A172 (cell line): ENCODE measurements at regions not wholly inside any gene's neighbourhood (a gene's known extent, or its start where the extent isn't known, plus 50 kb on each side); places are given as distances from the start of the nearest gene placed in this dataset.

Source experiments
- DNase-seq: peaks from one replicate; pipeline ENCODE4 v3.0.0-alpha.2; 2015; ENCODE audit warnings: low spot score

DNA sequence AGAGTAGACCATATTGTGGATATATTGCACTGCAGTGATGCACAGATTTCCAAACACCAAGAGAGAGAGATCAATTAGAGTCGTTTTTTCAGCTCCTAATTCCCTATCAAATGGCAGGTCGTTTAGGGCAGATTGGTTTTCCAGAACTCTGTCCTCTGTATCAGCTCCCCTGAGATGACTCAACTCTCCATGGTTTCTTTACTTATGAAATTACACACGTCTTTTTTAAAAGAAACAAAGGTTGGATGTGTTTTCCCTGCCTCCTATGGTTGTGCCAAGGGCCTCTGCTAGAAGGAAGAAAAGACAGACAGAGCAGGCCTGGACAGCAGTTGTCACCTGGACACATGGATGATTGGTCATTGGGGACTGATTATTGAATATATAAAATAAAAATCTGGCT, 478.1 kb upstream of the NBEA start:
- DNase-seq = no peak

DNA sequence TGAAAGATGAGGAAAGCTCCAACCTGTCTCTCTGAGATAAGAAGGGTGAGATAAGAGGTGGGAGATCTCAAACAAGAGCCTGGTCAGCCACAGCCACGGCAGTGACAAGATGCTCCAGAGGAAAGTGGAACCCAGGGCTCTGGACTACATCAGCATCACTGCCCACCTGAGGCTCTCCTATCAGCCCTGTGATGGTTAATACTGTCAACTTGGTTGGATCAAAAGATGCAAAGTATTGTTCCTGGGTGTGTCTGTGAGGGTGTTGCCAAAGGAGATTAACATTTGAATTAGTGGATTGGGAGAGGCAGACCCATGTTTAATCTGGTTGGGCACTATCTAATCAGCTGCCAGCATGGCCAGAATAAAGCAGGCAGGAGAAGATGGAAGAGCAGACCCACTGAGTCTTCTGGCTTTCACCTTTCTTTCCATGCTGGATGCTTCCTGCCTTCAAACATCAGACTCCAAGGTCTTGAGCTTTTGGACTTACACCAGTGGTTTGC, 476.6 kb upstream of the NBEA start:
- no peak for DNase-seq

DNA sequence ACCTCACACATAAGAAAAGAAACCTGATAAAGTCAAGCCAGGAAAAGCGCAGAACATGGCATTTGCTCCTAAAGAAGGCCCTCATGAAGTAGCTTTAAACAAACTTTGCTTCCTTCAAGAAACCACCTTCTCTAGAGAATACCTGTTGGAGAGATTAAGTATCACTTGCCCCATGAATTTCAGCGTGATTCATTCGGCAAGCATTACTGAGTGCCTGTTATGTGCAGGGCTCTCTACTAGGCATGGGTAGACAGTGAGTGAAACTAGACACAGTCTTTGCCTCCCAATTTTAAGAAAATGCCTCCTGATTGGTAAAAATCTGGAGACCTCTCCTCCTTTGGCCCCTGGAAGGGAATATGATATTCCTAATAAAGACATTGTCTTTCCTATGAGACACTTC, 475.8 kb upstream of the NBEA start:
- DNase-seq = no peak

DNA sequence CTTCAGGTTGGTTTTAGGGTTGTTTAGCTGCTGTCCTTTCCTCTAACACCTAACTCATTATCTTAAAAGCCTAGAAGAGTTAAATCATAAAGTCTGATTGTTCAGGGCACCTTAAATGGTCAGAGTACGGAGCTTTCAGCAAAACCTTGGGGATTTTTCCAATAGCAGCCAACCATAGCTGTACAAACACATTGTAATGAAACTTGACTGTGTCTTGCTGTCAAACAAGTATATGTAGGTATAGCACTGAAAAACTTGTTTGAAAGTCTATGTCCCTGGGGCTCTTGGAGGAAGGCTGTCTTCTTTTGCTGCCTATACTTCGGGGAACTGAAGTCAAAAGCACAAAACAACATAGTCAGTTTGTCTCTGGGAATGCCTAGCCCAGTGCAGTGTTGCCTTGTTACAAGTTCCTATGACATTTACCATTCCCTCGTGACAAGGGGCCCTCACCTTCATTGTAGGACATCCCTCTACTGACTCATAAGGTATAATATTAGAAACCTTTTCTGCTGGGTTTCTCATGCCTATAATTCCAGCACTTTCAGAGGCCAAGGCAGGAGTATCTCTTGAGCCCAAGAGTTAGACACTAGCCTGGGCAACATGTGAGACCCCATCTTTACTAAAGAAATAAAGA, 474.5 kb upstream of the NBEA start:
- DNase-seq = no peak

DNA sequence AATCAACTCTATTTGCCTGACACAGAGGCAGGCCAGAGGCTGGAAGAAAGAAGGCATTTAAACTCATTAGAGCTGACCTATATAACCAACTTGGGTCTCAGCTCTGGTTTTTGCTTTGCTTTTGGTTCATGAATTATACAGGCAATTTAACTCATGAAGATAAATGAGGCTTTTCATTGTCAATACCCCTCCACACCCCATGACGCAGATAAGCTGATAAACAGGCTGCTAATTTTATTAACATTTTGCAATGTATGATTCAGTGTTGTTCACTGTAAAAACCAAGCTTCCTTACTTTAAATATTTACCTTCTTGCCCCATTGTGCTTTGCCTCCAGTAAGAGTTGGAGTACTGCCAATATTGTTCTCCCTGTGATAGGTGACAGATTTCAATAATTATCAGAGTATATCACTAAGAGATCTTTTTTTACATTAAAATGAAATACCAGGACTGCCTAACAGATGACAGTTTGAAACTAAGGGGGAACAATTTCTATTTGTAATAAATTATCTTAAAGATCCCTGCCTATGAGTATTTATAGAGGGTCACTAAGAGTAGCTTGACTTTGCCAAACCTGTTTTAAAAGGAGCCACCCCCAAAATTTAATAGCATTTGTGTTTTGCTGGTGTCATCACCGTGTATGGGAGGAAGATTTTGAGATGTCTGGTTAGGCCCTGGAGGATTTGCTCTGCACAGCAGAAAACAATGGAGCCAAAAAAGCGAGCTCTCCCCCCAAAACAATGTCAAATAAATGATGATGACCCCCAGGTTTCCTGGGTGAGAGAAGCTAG, 472.7 kb upstream of the NBEA start:
- no peak for DNase-seq

DNA sequence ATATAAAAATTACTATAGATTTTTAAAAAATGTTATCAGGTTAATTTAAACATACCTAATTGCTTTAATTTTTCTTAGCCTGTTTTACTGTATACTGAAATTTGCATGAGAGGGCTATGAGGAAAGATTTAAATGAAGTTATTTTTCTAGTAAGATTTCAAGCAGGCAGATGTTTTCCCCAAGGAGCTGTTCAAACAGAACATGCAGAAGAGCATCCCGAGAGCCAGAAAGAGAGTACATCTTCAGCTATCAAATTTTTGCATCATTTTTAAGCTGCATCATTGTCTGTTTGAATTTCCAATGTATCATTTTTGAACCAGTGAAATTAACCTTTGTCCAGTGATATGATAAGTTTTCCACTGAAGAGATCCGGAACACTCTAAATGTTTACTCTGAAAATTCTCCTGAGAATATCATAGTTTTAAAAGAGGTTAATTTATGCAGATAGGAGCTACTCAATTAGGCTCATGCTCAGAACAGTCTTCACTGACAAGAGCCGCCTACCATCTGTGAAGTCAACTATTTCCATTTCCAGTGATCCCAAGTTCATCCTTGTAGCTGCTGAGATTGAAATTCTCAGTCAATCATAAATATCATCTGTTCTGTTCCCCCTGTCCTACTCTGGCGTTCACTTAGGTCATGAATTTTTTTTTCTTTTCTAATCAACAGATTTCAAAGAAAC, 467.7 kb upstream of the NBEA start:
- DNase-seq = no peak

DNA sequence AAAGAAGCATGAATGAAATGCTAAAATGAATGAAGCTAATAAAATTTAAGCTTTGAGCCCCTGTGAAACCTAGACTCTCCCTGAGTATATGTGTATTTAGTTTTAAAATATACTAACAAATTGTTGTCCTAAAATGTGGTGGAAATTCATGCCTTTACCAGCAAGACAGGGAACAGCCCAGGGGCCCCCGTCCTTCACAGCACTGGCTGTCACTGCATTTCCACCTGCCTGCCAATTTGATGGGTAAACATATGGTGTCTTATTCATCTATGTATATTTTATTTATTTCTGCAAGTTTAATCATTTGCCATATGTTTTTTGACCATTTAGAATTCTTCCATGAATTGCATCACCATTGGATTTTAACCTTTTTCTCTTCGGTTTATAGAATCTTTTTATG, 463.7 kb upstream of the NBEA start:
- no peak for DNase-seq

DNA sequence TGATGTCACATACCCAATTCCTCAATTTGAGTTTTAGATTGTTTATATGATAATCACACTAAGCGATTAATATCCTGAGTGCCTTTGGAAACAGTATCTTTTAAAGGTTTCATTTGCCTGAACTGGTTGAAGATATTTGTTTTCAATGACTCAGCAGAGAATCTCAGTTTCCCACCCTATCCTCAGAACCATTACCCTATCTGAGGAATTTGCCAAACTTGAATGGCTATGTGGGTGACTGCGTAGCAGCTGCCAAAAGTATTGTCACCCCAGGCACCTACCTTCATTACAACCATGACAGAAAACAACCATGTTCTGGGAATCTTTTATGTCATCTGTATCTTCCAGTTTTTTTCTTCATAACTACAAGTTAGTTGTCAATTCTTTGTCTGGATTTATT, 440.1 kb upstream of the NBEA start:
- DNase-seq = no peak

DNA sequence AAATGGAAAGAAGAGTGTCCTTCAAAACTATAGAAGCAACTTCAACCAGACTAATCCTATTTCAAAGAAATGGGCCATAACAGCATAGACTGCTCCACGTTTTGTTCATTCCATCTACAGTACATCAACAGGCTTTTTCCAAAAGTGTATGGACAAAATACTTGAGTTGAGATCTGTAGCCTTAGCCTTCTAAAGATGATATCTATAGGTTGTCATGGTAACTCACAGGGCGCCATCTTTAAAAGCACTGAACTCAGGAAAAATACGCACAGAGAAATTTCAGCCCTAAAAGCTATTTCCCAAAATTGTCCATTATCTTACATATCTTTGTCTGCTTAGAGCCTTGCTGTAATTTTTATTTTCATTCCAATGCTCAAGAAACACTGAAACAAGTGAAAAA, 439.4 kb upstream of the NBEA start:
- no peak for DNase-seq

DNA sequence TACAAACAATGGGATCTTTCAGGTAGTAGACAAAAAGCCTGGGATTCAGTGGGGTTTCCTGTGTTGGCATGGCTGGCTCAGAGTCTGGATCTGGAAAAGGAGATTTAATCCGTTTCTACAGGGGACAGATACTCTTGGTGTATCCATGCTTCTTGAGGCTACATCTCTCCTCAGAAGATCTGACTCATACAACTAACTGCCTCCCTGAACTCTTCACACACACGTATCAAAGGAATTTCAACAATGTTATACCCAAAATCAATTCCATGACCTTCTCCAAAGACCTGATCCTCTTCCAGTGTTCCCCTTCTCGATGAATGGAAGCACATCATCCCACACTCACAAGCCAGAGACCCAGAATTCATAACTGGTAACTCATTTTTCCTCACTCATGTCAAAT, 435.3 kb upstream of the NBEA start:
- DNase-seq = no peak

DNA sequence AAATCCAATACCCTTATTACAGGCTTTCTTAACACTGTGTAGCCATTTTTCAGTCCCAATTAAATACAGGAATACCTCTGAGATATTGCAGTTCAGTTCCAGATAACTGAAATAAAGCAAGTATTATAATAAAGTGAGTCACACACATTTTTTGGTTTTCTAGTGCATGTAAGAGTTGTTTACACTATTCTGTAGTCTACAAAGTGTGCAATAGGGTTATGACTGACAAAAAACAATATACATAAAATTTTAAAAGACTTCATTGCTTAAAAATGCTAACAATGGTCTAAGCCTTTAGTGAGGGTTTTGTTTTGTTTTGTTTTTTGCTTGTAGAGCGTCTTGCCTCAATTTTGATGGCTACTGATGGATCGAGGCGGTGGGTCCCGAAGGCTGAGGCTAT, 434.4 kb upstream of the NBEA start:
- no peak for DNase-seq

DNA sequence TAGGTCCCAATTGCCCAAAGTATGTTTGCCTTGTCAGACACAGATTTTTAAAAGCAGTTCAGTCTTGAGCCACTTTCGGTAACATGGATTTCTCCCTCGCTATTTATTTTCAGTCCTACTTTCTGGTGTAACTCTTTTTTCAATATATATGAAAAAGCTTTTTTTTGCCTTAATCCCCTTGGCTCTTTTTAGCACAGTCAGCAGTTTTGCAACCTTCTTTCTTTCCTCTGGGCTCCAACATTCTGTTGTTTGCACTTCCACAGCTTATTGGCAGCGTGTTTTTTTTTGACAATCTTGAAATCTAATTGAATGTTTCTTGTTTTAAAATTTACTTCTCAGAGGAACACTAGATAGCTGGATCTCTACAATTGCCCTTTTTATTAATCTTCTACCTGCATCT, 429.3 kb upstream of the NBEA start:
- DNase-seq = no peak

DNA sequence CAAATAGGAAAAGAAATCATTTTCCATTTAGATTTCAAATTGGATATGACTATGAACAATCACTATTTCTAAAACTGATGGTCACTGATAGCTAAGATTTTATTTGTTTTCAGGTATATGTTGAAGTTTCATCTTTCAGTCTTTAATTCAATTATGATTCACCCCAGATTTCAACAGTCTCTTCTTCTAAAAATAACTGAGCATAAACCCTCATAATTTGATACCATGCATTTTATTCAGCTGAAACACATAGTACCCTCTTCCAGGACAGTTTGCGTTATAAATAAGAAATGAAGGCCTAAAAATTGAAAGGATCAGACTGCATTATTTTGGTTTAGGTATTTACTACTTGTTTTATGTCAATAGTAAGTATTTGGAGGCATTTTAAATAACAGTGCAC, 428.5 kb upstream of the NBEA start:
- no peak for DNase-seq

DNA sequence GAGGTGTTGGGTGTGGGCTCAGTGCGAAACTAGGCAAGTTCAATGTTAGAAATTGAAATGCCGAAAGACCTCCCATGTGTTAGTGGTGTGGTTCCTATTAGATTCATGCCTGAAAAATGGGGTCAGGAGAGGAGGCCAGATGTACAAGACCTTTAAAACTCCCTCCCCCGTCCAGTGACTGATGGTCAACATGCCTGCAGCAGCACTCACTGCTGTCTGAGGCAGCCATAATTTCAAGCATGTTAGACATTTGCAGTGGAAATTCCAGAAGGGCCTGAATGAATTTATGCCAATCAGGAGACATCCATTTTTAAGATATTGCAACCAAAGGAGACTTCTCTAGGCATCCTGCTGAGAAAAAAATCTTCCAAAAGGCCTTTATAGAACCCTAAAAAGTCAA, 426.9 kb upstream of the NBEA start:
- DNase-seq = no peak

DNA sequence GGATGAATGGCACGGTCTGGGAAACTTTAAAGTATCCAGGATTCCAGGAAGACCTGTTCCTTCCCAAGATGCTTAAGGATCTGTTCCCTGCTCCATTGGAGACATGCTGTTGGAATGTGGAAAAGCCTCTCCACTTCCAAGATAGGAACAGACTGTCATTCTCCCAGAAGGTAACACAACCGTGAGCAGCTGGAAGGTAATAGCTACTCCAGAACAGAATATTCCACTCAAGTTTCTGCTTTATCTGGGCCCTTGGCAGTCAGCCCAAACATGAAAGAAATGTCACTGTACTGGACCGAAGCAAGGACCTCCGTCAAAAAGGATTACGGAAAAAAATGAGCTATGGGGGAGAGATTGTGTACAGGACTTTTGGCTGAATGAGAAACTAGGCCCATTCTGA, 420.9 kb upstream of the NBEA start:
- DNase-seq = no peak

DNA sequence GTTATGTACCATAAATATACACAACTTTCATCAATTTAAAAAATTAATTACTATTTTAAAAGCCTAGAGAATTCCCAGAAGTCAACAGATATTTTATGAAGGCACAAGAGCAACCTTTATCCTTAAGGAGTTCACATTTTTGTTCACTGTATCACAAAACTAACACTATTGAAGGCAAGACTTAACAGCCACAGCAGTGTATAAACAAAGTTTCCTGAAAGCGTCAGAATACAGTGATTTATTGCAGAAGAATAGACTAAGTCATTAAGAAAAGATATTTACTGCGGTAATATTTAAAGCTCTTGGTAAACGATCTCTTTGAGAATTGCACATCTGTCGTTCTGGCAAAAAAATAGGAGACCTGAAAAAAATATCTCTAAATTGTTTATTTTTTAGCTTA, 419.3 kb upstream of the NBEA start:
- DNase-seq = peak; percentile 45

DNA sequence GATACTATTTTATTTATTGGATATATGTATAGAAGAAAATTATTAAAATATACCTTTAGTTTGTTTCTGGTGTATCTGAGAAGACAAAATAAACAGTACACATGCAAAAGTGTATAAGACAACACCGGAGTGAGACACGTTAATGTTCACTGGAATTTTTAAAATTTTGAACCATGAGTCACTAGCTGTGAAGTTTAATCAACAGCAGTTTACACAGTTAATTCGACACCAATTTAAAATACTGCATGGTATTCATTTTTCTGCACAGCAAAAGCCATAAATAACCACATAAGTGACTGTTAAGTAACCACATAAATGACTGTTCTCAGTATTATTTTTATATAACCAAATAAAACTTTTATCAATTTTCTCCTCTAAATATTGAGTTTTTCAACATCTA, 418.7 kb upstream of the NBEA start:
- DNase-seq = peak; percentile 40

DNA sequence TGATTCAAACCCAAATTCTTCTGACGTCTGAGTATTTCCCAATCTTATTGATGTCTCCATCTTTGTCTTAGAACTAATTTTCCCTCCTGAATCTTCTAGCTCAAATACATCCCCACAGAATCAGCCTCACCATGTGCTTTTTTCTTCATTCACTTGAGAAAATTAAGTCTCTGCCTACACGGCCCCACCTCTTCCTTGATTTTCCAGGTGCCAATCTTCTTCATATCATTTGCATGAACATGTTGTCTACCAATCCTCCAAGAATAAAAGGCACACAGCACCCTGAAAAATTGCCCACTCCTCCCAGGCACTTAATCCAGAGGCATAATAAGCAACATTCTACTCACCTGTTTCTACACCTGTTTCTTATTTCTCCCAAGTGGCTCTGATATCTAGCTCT, 408.1 kb upstream of the NBEA start:
- DNase-seq = no peak

DNA sequence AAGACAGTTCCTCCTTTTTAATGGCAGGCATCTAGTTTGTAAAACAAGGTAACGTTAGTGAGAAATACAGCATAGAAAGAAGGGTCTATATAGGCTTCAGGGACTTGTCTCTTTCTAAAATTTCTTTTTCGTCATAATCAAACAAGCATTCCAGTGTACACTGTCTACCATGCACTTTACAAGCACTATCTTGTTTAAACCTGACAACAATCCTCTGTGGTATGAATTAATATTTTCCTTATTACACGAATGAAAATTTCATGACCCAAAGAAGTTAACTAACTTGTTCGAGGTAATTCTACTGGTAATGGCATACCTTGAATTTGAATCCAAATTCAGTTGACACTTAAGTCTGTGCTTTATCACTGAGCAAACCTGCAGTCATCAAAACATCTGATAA, 399.7 kb upstream of the NBEA start:
- no peak for DNase-seq

DNA sequence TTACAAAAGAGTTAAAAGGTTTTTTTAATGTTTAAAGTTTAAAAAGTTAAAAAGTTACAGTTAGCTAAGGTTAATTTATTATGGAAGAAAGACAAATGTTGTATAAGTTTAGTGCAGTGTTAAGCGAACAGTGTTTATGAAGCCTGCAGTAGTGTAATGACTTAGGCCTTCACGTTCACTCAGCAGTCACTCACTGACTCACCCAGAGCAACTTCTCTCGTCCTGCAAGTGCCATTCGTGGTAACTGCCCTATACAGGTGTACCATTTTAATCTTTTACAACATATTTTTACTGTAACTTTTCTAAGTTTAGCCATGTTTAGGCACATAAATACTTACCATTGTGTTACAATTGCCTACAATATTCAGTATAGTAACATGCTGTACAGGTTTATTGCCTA, 398.2 kb upstream of the NBEA start:
- DNase-seq = no peak

DNA sequence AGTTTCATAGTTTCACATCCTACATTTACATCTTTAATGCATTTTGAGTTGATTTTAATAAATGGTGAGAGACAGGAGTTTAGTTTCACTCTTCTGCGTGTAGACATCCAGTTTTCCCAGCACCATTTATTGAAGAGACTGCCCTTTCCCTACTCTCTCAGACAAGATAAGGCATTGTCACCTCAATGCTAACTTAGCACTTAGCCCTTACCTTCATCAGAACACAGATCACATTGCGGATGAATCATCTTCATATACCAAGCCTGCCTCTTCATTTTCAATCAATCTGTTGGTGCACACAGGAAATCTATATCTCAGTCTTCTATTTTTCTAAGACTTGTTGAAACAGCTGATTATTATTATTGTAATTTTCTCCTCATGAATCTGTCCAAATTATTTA, 396.6 kb upstream of the NBEA start:
- no peak for DNase-seq

DNA sequence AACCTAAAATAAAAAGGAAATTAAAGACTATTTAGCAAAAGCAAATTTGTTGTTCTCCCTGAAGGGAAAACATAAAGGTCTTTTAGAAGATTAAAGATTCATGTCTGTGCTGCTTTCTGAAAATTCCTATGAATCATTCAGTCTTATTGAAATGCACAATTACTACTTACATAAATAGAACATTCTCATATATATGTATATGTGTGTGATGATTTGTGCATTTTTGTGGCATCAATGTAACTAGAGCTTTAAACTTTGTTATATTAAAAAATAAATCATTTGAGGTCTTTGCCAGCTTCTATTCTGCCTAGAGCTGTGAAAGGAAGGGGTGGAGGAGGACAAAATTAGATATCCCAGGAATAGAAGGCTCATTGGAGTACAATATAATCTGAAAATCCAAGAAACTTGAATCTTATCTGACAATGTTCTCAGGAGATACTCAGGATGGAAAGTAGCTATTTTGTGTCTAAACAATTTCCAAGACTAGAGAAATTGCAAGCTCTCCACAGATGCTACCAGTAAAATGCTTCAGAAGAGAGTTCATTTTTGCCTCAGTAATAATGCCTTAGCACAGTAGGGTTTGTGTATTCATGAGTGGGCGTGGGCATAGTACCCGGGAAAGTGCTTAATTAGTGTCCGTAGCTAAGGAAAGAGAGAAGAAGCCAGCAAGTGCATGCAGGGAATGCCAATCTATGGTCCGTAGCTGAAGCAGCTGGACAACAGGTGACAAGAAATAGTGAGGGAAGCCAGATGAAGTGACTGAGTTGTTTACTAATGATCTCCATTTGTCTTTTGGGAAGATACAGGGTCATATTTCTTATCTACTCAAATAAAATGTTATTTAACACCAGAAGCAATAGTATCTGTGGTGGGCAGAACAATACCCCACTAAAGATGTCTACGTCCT, 395.5 kb upstream of the NBEA start:
- no peak for DNase-seq
